Stimulated activated CD8-positive, alpha-beta memory T cell treated with anti-CD3 and anti-CD28 coated beads, Interleukin-7, amount 100 ng/mL, for 48 hours (primary cell): ENCODE measurements at regions not wholly inside any gene's neighbourhood (a gene's known extent, or its start where the extent isn't known, plus 50 kb on each side); places are given as distances from the start of the nearest gene placed in this dataset.

Experiments
- DNase-seq, 2 donors: peaks; one replicate each; pipeline ENCODE4 v3.0.0-alpha.2; 2020; ENCODE audit warnings: low read depth in 1 of 2; ENCODE audit errors: extremely low read depth in 1 of 2

DNA sequence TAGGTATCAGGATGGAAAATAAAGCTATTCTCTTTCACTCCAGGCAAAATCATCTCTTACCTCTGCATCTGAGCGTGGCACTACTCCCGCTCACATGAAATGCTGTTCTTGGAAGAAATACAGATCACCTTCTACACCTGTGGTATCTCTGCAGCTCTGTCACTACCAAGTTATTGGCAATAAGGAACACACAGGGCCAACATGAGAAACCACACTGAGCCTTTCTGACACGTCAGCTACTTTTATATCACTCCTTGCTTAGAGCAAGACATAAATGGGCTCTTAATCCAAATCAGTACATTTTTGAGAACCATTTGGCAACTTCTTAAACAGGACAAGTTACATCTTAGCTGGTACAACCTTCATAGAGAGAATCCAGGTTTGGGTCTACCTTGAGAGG, 101.8 kb upstream of the GUCY1A1 start:
- DNase-seq, result no peak

GRCh38 chr4:155564086-155564485, 102.6 kb upstream of the GUCY1A1 start:
- no peak for DNase-seq

DNA sequence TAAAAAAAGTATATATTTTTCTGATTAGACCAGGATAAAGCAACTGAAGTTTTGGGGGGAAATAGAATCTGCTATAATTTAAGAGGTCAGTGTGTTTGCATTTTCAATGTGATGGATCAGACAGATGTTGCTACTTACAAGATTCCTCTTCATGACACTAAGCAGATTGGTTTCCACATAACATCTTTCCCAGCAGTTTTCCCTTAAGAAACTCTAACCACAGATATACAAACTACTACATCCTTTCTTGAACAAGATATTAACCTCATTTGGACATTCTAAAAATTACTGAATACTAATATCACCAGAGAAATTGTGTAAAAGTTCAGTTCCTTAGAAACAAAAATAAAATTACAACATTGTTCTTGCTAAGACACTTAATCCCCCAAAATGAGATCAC, 106.7 kb upstream of the GUCY1A1 start:
- DNase-seq, result no peak

- DNase-seq, result no peak
These were observed 114.5 kb upstream of the GUCY1A1 start for GRCh38 chr4:155552180-155552579.

- DNase-seq, result no peak
These were observed 118.5 kb upstream of the GUCY1A1 start for GRCh38 chr4:155548173-155548572.

DNA sequence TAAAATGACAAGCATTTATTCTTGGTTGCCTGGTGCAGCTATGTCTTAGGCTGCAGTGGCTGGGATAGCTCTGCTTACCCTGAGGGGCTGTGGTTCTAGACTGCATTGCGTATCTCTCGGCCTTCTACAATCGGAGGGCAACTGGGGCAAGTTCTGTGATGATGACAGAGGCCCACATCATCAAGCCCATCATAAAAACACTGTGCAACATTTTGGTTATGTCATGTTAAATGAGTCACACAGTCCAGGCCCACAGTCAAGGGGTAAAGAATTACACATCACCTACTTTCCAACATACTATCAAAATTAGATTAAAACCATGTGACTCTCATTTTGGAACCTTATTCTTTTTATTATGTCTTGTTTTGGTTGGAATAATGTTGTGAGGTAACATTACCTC, 120.2 kb upstream of the GUCY1A1 start:
- no peak for DNase-seq

- no peak for DNase-seq
These were observed 121.2 kb upstream of the GUCY1A1 start for GRCh38 chr4:155545456-155545855.

DNA sequence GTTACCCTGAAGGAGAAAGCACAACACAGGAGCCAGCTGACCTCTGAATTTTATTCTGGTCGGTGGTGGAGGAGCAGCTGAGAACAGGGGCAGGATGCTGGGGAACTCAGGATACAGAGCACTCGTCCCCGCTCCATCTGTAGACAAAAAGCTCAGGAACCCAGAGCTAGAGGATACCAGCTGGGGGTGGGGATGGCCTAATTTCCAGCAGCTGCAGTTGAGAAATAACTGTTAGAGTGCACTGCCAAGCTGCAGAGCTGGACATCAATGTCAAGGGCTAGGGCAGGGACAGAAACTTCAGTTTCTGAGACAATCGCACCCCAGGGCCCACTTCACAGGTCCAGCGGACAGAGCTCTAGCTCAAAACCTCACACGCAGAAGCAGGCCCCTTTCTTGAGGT, 122.1 kb upstream of the GUCY1A1 start:
- no peak for DNase-seq

GRCh38 chr4:155543126-155543765, 123.4 kb upstream of the GUCY1A1 start:
- DNase-seq, result no peak

DNA sequence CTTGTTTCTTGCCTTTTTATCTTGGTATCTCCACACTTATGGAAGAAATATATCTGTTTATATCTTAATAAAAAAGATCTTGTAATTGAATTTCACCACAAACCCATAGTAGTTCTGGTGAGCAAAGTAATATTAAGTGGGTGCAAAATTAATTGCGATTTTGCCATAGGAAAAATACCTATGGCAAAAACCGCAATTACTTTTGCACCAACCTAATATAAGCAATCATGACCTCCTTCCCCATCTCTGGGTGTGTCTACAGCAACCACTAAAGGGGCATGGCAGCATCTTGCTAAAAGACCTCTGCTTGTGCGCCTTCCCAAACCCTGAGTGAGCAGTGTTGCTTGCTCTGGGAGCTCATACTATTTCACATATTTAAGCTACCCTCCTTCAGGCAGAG, 124.2 kb upstream of the GUCY1A1 start:
- no peak for DNase-seq

GRCh38 chr4:155541716-155542115, 124.9 kb upstream of the GUCY1A1 start:
- no peak for DNase-seq

GRCh38 chr4:155540698-155541097, 126.0 kb upstream of the GUCY1A1 start:
- DNase-seq, result no peak

DNA sequence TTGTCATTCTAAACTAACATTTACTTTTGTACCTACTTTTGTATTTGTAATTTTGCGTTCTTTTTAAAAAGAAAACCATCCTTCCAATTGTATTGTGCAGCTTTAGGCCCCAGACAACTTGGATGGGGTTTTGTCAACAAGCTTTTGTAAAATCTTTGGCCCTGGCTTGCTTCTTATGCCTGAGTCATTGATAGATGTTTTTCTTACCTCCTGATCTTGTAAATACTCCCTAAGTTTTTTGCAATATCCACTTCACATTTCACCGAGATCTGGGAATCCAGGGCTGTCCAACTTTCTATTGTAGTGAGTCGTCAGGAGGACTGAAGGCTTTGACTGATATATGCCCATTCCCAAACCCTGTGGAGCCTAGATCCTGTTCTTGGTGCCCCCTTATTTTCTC, 126.9 kb upstream of the GUCY1A1 start:
- no peak for DNase-seq

DNA sequence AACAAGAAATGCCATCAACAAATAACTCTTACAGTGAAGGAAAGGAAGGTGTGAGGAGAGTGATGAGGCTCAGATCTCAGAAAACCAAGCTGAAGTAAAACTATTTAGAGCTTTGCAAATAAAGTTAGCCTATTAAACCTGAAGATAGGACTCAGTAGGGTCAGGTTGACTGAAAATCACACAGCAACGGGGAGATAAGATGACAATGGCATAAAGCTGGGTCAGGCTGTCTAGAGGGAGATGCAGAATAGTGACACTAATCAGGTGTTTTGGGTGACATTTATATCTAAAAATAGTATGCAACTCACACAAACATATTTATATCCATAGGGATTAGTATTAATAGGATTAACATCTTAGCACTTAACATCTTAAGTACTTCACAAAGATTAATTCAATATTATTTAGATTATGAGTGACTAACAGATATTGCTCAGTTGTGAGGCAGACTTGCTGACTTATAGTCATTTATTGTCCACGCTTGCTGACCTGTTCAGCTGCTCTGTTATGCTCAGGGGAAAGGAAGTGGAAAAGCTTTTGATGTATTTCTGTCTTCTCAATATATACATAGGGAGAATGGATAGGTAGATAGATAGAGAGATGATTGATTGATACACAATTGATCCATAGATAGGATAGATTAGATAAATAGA, 130.7 kb upstream of the GUCY1A1 start:
- DNase-seq, result no peak

GRCh38 chr4:155532373-155533085, 134.1 kb upstream of the GUCY1A1 start:
- DNase-seq, result no peak

- no peak for DNase-seq
These were observed 135.8 kb upstream of the GUCY1A1 start for GRCh38 chr4:155530857-155531256.

GRCh38 chr4:155530290-155530689, 136.4 kb upstream of the GUCY1A1 start:
- no peak for DNase-seq

GRCh38 chr4:155529716-155530115, 136.9 kb upstream of the GUCY1A1 start:
- DNase-seq, result no peak

- DNase-seq, result no peak
These were observed 137.4 kb upstream of the GUCY1A1 start for GRCh38 chr4:155529272-155529671.

DNA sequence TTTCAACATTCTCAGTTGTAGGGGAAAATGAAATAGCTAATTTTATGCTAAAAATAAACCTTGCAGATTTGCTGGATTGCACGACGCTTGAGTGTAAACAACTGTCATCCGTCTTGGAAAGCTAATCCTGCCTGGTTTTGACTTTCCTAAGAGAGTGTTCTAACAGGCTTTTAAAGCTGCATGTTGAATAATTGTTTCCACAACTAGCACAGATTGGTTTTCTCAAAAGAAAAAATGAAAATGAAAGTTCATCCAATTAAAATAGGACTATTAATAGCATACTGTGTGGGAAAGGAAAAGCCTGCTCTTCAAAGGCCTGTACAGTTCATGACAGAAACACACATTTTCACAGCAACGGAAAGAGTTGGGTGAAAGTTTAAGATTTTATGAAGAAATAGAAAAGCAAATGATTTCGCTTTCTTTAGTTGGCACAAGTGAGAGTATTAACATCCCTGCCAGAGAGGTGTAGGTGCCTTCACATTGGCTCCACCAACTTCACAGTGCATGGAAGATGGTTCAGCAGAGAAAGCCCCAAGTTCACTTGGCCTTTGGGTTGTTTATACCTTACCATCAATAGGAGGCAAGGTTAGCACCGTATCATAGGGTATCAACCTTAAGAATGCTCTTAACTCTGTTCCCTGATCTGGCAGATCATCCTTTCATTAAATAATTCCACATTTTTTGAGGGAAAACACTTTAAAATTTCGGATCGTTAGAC, 140.0 kb upstream of the GUCY1A1 start:
- DNase-seq, result no peak

GRCh38 chr4:155524926-155525455, 141.7 kb upstream of the GUCY1A1 start:
- DNase-seq, result no peak
